IPS-18a (cell line): ENCODE measurements at regions not wholly inside any gene's neighbourhood (a gene's known extent, or its start where the extent isn't known, plus 50 kb on each side); places are given as distances from the start of the nearest gene placed in this dataset.
"Not testable (repeated sequence)": the region's sequence is repeated elsewhere in the genome, so short reads cannot be mapped to it uniquely, and the experiment has no call there.

ENCODE experiments used
- H3K27ac ChIP-seq: one replicate; pipeline ENCODE4 v1.5.1; 2013; ENCODE audit warnings: low read length
- H3K27me3 ChIP-seq: one replicate; pipeline ENCODE4 v1.6.1; 2013; ENCODE audit warnings: mild to moderate bottlenecking, low read length; ENCODE audit not compliant: control insufficient read depth, insufficient read depth
- H3K36me3 ChIP-seq: one replicate; pipeline ENCODE4 v1.6.1; 2013; ENCODE audit warnings: low read depth, low read length; ENCODE audit not compliant: control insufficient read depth
- H3K4me1 ChIP-seq: one replicate; pipeline ENCODE4 v1.6.1; 2013; ENCODE audit warnings: low read depth, low read length; ENCODE audit not compliant: control insufficient read depth
- H3K4me3 ChIP-seq: one replicate; pipeline ENCODE4 v1.5.1; 2013; ENCODE audit warnings: low read length
- H3K9ac ChIP-seq: one replicate; pipeline ENCODE4 v1.6.1; 2013; ENCODE audit warnings: mild to moderate bottlenecking, low read length, moderate library complexity
- H3K9me3 ChIP-seq: one replicate; pipeline ENCODE4 v1.6.1; 2013; ENCODE audit warnings: low read depth, low read length; ENCODE audit not compliant: control insufficient read depth

- H3K4me1 ChIP-seq, H3K36me3 ChIP-seq, H3K27ac ChIP-seq, H3K9ac ChIP-seq, H3K9me3 ChIP-seq, H3K4me3 ChIP-seq: not testable (repeated sequence)
- peaks cover 19% of the 10 kb centered on the region for H3K27me3 ChIP-seq
Measured at GRCh38 chr9:64813072-64813471, 471.9 kb downstream of the FOXD4L5 start.

GRCh38 chr9:64778667-64779066 is 506.3 kb downstream of the FOXD4L5 start:
- not testable (repeated sequence) for H3K4me1 ChIP-seq

GRCh38 chr9:64776269-64776668 is 508.7 kb downstream of the FOXD4L5 start:
- H3K27me3 ChIP-seq, result peaks cover 44% of the 10 kb centered on the region
- not testable (repeated sequence) for H3K36me3 ChIP-seq, H3K9ac ChIP-seq, H3K4me1 ChIP-seq, H3K4me3 ChIP-seq, H3K27ac ChIP-seq, H3K9me3 ChIP-seq

More at GRCh38 chr9:64778667-64779066, 506.3 kb downstream of the FOXD4L5 start:
- H3K9me3 ChIP-seq, H3K36me3 ChIP-seq, H3K4me3 ChIP-seq, H3K9ac ChIP-seq, H3K27ac ChIP-seq: not testable (repeated sequence)
- H3K27me3 ChIP-seq, result peaks cover 46% of the 10 kb centered on the region

GRCh38 chr9:64774813-64775793 is 509.9 kb downstream of the FOXD4L5 start:
- not testable (repeated sequence) for H3K4me3 ChIP-seq, H3K27ac ChIP-seq, H3K4me1 ChIP-seq, H3K9ac ChIP-seq, H3K9me3 ChIP-seq, H3K36me3 ChIP-seq
- H3K27me3 ChIP-seq, result peaks cover 51% of the 10 kb centered on the region

GRCh38 chr9:64774004-64774812 is 510.8 kb downstream of the FOXD4L5 start:
- not testable (repeated sequence) for H3K9me3 ChIP-seq, H3K27ac ChIP-seq, H3K4me3 ChIP-seq, H3K4me1 ChIP-seq, H3K9ac ChIP-seq, H3K36me3 ChIP-seq
- peaks cover 59% of the 10 kb centered on the region for H3K27me3 ChIP-seq

- no peak overlapping the region for H3K27ac ChIP-seq
- no peaks in the 10 kb centered on the region for H3K9me3 ChIP-seq
- H3K9ac ChIP-seq, result no peak overlapping the region
- H3K27me3 ChIP-seq, result peaks cover 60% of the 10 kb centered on the region
- no peaks in the 10 kb centered on the region for H3K36me3 ChIP-seq
- no peak overlapping the region for H3K4me3 ChIP-seq
- no peaks in the 10 kb centered on the region for H3K4me1 ChIP-seq
Measured at GRCh38 chr9:64773491-64773931, 511.5 kb downstream of the FOXD4L5 start.

GRCh38 chr9:64772751-64773331 is 512.2 kb downstream of the FOXD4L5 start:
- not testable (repeated sequence) for H3K4me3 ChIP-seq, H3K4me1 ChIP-seq, H3K9me3 ChIP-seq, H3K9ac ChIP-seq, H3K36me3 ChIP-seq, H3K27ac ChIP-seq
- H3K27me3 ChIP-seq, result peaks cover 59% of the 10 kb centered on the region

- not testable (repeated sequence) for H3K27ac ChIP-seq, H3K4me3 ChIP-seq, H3K9ac ChIP-seq, H3K36me3 ChIP-seq, H3K9me3 ChIP-seq, H3K4me1 ChIP-seq
- peaks cover 59% of the 10 kb centered on the region for H3K27me3 ChIP-seq
Measured at GRCh38 chr9:64772123-64772736, 512.8 kb downstream of the FOXD4L5 start.
